Uterus (tissue), 2 donors: ENCODE measurements at regions not wholly inside any gene's neighbourhood (a gene's known extent, or its start where the extent isn't known, plus 50 kb on each side); places are given as distances from the start of the nearest gene placed in this dataset.
"Not testable (repeated sequence)": the region's sequence is repeated elsewhere in the genome, so short reads cannot be mapped to it uniquely, and the experiment has no call there.

Experiments
- POLR2A ChIP-seq, 2 donors: fragments of 450-650 bp; IDR thresholded peaks; one replicate each; pipeline ENCODE4 v1.6.1; 2016; ENCODE audit warnings: antibody characterized with exemption in 2 of 2, mild to moderate bottlenecking in 1 of 2, moderate library complexity in 1 of 2
- TF ChIP-seq, protein P1 (sequence below), 4 experiments: fragments of 200-600 bp in 2 of 4; fragments of 450-650 bp in 2 of 4; sonication (generic) in 2 of 4; IDR thresholded peaks; one replicate each; pipeline ENCODE4 v1.5.1; 2016 to 2019; ENCODE audit warnings: antibody characterized with exemption in 4 of 4, mild to moderate bottlenecking in 2 of 4, moderate library complexity in 1 of 4

DNA sequence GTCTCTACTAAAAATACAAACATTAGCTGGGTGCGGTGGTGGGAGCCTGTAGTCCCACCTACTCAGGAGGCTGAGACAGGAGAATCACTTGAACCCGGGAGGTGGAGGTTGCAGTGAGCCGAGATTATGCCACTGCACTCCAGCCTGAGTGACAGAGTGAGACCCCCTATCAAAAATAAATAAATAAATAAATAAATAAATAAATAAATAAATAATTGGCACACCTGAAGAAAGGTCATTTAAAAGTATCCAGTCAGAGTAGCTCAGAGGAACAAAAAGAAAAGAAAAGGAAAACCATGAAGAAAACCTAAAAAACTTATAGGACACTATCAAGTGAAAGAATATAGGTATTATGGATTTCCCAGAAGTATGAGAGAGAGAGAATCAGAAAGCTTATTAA is 330.1 kb upstream of the AR start:
- TF ChIP-seq, protein P1, sequence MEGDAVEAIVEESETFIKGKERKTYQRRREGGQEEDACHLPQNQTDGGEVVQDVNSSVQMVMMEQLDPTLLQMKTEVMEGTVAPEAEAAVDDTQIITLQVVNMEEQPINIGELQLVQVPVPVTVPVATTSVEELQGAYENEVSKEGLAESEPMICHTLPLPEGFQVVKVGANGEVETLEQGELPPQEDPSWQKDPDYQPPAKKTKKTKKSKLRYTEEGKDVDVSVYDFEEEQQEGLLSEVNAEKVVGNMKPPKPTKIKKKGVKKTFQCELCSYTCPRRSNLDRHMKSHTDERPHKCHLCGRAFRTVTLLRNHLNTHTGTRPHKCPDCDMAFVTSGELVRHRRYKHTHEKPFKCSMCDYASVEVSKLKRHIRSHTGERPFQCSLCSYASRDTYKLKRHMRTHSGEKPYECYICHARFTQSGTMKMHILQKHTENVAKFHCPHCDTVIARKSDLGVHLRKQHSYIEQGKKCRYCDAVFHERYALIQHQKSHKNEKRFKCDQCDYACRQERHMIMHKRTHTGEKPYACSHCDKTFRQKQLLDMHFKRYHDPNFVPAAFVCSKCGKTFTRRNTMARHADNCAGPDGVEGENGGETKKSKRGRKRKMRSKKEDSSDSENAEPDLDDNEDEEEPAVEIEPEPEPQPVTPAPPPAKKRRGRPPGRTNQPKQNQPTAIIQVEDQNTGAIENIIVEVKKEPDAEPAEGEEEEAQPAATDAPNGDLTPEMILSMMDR (IDR thresholded peaks at IDR 0.05), result not testable (repeated sequence)
- TF ChIP-seq POLR2A (IDR thresholded peaks at IDR 0.05), result not testable (repeated sequence)
